Thyroid gland (tissue), 4 donors: ENCODE measurements at regions not wholly inside any gene's neighbourhood (a gene's known extent, or its start where the extent isn't known, plus 50 kb on each side); places are given as distances from the start of the nearest gene placed in this dataset.

Source experiments
- CTCF ChIP-seq, 6 experiments: fragments of 200-600 bp in 3 of 6; fragments of 450-650 bp in 3 of 6; sonication (generic) in 3 of 6; IDR thresholded peaks; one replicate each; pipeline ENCODE4 v1.5.1; 2016 to 2019; ENCODE audit warnings: antibody characterized with exemption in 6 of 6, mild to moderate bottlenecking in 2 of 6, inconsistent platforms in 1 of 6, moderate library complexity in 1 of 6
- POLR2A ChIP-seq, 2 donors: fragments of 450-650 bp; IDR thresholded peaks; one replicate each; pipeline ENCODE4 v1.6.1; 2017; ENCODE audit warnings: antibody characterized with exemption in 2 of 2, mild to moderate bottlenecking in 2 of 2, moderate library complexity in 1 of 2

DNA sequence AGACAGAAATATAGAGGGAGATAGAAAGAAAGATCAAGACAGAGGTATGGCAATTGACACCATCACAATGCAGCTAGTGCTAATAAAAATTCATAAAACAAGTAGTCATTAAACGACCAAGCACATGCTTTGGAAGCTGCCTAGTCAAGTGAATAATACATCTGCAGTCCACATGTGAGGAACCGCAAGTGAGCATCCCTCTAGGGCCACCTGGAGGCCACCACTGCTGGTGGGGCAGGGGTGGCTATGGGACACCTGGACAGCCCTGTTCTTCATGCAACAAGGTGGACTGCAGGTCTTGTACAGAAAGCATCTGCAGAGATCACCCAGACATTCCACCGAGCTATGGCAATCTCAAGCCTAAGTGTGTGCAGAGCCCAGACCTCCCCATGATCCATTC lies 451.1 kb upstream of the PFKP start:
- TF ChIP-seq CTCF (IDR thresholded peaks at IDR 0.05) (no peak), POLR2A (IDR thresholded peaks at IDR 0.05) (no peak)
